ENCODE measurements at regions not wholly inside any gene's neighbourhood (a gene's known extent, or its start where the extent isn't known, plus 50 kb on each side); places are given as distances from the start of the nearest gene placed in this dataset.

DNA sequence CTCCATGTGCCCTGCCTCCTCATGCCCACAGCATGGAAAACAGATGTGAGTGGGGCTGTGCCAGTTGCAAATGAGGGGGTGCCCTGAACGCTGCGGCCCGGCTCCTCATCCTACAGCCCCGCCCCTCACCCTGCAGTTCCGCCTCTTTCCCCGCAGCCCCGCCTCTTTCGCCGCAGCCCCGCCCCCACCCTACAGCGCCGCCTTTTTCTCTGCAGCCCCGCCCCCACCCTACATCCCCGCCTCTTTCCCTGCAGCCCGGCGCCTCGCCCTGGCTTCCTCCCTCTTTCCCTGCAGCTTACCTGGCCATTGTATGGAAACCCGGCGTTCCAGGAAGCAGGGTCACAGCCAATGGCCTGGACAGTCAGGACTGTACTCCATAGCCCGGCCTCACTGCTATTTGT, 284.9 kb downstream of the TLE3 start:
- DNase-seq (ENCODE audit: low read depth, low spot score), result no peak

DNA sequence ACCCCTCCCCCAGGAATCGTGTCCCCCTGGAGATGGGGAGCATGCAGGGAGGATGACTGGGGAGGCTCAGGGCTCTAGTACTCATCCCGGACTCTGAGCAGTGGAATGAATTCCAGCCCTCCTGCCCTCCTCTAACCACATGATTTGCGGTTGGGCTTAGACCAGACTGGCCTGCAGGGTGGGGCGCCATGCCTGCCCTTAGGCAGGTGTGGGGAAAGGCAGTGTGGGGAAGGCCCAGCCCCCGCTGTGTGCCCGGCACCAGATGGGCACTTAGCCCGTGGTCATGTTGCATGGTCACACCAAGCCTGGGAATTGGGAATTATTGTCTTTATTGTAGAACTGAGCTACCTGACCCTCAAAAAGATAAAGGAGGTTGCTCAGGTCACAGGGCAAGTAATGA, 283.8 kb downstream of the TLE3 start:
- no peak for DNase-seq (ENCODE audit: low read depth, low spot score)

DNA sequence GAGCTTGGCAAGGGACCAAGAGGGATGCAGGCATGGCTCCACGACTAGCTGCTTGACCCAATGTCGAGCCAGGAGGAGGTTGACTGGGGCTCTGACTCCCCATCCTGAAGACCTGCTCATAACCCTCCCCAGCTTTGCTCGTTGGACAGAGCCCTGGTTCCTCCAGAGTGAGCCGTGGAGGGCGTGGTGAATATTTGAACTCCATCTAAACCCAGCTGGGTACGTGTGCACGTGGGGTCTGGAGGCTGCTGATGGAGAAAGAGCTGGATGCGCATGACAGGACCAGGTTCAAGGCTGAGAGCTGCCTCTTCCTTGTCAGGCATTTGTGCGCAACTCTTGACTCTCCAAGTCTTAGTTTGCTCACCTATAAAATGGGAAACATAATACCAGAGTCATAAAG, 282.8 kb downstream of the TLE3 start:
- no peak for DNase-seq (ENCODE audit: low read depth, low spot score)

- DNase-seq (ENCODE audit: low read depth, low spot score), result no peak
Measured at GRCh38 chr15:69815793-69816192, 281.9 kb downstream of the TLE3 start.

DNA sequence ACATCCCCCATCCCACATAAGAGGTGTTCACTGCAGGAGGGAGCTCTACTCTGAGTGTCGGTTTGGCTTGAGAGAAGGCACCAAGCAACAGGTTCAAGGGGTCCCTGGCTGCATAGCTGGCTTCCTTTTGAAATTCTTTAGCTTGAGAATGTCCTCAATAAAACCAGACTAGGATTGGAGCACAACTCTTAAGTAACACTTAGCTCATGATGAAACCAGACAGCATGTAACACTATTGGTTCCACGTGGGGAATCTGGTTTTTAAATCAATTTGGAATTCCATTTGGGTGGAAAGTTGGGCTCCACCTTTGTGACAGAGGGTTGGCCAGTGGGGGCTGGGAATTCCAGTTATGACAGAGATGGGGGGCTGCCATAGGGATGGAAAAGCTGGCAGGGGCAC, 281.2 kb downstream of the TLE3 start:
- no peak for DNase-seq (ENCODE audit: low read depth, low spot score)

DNA sequence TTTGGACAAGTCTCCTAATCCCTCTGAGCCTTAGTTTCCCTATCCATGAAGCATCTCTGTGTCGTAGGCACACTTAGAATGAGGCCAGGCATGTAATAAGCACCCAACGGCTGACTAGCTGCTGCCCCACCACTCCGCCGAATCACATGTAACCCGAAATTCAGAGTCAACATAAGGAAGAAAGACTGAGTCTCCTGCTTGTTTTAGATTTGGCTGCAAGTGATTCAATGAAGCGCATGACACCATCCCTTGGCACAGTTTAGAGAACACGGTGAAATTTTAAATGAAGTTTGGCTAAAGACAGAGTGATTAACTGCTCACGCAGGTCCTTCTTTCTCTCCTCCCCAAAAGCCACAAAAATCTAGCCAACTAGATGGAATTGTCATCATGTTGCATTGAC, 279.2 kb downstream of the TLE3 start:
- DNase-seq (ENCODE audit: low read depth, low spot score), result no peak

DNA sequence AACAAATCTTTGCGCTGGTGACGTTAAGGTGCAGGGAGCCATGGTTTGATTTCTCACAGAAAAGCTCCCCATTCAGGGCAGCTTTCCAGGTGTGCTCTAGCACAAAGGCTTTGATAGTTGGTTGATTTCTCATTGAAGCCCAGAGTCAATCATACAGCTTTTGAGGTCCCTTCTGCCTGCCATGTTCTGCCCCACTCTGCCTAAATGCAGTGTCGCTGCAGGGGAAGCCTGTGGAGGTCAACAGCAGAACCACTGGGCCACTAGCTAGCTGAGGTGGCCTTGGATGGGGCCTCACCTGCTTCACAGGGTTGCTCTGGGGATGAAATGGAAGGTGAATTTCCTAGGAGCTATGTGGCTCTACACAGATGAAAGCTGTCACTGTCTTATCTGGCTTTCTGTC, 278.3 kb downstream of the TLE3 start:
- DNase-seq (ENCODE audit: low read depth, low spot score), result no peak

- no peak for DNase-seq (ENCODE audit: low read depth, low spot score)
Measured at GRCh38 chr15:69820819-69821218, 276.9 kb downstream of the TLE3 start.

GRCh38 chr15:69823223-69823907, 274.4 kb downstream of the TLE3 start:
- DNase-seq (ENCODE audit: low read depth, low spot score), result no peak

GRCh38 chr15:69824075-69824876, 273.4 kb downstream of the TLE3 start:
- no peak for DNase-seq (ENCODE audit: low read depth, low spot score)

GRCh38 chr15:69824877-69825406, 272.8 kb downstream of the TLE3 start:
- DNase-seq (ENCODE audit: low read depth, low spot score), result no peak

DNA sequence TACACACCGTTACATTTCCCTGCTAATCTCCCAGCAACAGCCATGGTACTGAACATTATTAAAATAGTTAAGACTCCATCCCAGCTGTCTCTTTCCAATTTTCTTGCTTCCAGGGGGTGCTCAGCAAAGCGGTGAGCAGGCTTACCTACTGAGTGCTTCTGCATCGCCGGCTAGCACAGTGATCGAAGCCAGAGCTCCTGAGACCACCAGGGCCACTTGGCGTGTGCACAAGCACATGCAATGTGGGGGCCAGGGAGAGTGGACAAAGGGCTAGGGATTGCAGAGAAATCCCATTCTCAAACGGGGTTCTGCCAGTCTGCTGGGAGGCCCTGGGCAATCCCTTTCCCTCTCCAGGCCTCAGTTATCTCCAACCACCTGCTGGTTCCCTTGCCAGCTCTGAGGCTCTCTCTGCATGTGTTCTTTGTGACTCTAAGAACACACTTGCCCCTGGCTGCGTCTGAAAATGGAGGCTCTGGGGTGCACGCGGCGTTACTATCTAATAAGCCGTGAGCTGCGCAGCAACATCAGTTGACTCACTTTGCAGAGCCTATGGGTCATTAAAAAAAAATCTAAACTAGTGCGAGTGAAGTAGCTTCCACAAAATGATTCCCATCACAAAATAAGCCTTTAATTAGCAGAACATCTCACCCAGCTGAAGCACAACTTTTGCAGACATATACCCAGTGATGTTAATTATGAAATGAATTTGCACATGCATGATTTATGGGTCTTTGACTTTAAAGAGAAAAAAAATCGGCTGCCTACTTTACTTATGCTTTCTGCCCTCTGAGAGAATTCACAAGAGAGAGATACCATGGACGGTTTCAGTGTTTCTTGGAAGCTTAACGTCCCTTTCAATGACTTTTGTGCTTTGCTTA, 271.5 kb downstream of the TLE3 start:
- no peak for DNase-seq (ENCODE audit: low read depth, low spot score)

- DNase-seq (ENCODE audit: low read depth, low spot score), result no peak
Measured at GRCh38 chr15:69826819-69827175, 270.9 kb downstream of the TLE3 start.

DNA sequence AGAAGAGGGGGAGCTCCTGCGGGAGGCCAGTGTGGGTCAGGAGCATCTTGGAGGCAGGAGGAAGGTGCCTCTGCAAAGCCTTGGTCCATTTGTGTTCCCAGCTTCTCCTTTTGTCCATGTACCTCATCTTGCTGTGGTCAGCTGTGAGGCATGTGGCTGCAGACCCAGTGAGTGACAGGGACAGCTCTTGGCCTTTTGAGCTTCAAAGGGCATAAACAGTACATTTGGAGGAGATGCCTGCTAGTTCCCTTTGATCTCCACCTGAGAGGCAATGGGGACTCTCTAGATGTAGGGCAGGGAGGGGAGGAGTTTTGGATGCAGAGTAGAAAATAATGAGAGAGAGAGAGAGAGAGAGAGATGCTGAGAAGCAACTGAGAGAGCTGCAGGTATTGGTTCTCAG, 270.0 kb downstream of the TLE3 start:
- DNase-seq (ENCODE audit: low read depth, low spot score), result no peak

DNA sequence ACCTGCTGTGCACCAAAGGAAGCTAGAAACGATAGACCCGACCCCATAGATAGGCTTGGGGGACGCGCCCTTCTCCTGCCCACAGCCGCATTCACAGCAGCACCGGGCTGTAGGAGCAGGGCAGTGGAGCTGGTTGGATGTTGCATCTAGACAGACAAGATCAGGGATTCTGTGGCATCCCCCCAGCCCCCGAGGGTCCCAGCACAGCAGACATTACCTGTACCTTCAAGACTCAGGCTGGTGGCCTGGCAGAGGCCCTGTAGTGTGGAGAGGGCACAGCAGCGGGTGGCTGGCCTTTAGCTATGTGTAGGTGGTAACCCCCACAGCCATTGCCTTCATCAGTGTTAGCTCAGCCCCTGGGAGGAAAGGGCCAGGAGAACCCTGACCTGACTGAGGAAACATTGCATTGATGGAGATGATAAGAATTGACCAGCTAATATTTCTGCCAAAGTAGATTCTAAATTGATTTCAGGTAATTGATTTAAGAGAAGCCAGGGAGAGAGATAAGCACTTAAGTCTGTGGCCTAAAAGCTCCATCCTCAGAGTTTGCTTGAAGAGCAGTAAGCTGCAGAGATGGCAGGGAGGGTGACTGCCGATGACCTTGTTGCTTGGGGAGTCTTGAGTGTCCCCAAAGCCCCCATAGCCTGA, 269.4 kb downstream of the TLE3 start:
- no peak for DNase-seq (ENCODE audit: low read depth, low spot score)

DNA sequence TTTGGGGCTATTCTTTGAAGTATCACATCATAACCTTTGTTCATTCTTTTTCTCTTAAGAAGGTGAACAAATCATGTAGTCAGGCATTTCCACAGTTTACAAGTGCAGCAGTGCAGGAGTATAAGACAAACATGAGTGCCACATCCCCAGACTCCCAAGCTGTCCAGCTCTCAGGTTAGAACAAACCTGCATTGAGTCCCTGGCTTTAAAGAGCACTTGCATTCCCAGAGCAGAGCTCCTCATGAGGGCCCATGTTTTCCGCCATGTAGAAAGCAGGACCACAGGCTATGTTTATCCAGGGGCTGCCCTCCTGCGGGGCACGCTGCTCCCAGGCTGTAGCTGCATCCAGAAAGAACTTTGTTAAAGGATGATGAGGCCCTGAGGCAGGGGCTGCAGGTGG, 267.7 kb downstream of the TLE3 start:
- no peak for DNase-seq (ENCODE audit: low read depth, low spot score)

GRCh38 chr15:69830430-69830829, 267.3 kb downstream of the TLE3 start:
- DNase-seq (ENCODE audit: low read depth, low spot score), result no peak

- DNase-seq (ENCODE audit: low read depth, low spot score), result no peak
Measured at GRCh38 chr15:69830876-69831275, 266.8 kb downstream of the TLE3 start.

- no peak for DNase-seq (ENCODE audit: low read depth, low spot score)
Measured at GRCh38 chr15:69834267-69834666, 263.4 kb downstream of the TLE3 start.

GRCh38 chr15:69834761-69835160, 263.0 kb downstream of the TLE3 start:
- DNase-seq (ENCODE audit: low read depth, low spot score), result no peak

- no peak for DNase-seq (ENCODE audit: low read depth, low spot score)
Measured at GRCh38 chr15:69836048-69836447, 261.7 kb downstream of the TLE3 start.
